HG03103 (cell line): ENCODE measurements at regions not wholly inside any gene's neighbourhood (a gene's known extent, or its start where the extent isn't known, plus 50 kb on each side); places are given as distances from the start of the nearest gene placed in this dataset.

Experiments
- ATAC-seq: cut with Tn5 transposase; IDR thresholded peaks from one replicate; pipeline ENCODE4 v1.9.1; 2021; ENCODE audit warnings: low read depth; ENCODE audit not compliant: unreplicated experiment

DNA sequence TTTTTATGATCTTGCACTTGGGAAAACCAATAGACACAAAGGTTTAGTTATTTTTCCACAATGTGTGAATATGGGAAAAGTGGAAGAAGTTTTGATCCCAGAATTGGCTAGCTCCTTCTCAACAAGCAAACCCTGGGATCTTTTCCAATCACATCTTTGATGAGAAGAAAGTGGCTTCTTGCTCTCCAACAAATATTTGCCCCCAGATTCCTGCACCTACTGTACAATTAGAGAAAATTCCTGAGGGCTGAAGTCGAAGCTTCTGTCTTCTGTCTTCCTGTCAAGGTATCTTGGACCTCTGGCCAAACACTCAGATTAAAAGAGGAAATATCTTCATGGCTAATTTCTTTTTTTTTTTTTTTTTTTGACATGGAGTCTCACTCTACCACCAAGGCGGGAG lies 113.1 kb upstream of the SLC45A1 start:
- ATAC-seq, result no peak

- no peak for ATAC-seq
Measured at GRCh38 chr1:8203551-8203950, 114.4 kb upstream of the SLC45A1 start.

DNA sequence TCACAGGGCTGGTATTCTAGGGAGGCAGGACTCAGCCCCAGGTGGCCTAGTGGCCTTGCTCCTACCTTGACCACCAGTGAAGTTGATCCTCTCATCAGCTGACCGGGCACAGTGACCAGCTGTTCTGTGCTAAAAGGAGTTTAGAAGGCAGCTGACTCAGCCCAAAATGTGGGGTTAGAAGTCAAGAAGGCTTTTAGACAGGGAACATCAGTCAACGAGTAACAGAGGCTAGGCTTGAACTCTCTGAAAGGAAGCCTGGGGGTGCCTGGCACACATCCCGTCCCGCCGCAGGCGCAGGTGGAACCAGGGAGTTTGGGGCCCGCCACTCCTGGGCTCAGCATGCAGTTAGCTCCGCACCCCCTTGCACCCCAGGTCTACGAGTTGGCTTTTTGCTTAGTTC lies 114.9 kb upstream of the SLC45A1 start:
- no peak for ATAC-seq

- ATAC-seq, result no peak
Measured at GRCh38 chr1:8202182-8202905, 115.6 kb upstream of the SLC45A1 start.

- ATAC-seq, result no peak
Measured at GRCh38 chr1:8201331-8201861, 116.5 kb upstream of the SLC45A1 start.

GRCh38 chr1:8200317-8201115 lies 117.4 kb upstream of the SLC45A1 start:
- ATAC-seq, result no peak

- no peak for ATAC-seq
Measured at GRCh38 chr1:8198522-8198921, 119.4 kb upstream of the SLC45A1 start.

GRCh38 chr1:8197493-8198282 lies 120.2 kb upstream of the SLC45A1 start:
- no peak for ATAC-seq

DNA sequence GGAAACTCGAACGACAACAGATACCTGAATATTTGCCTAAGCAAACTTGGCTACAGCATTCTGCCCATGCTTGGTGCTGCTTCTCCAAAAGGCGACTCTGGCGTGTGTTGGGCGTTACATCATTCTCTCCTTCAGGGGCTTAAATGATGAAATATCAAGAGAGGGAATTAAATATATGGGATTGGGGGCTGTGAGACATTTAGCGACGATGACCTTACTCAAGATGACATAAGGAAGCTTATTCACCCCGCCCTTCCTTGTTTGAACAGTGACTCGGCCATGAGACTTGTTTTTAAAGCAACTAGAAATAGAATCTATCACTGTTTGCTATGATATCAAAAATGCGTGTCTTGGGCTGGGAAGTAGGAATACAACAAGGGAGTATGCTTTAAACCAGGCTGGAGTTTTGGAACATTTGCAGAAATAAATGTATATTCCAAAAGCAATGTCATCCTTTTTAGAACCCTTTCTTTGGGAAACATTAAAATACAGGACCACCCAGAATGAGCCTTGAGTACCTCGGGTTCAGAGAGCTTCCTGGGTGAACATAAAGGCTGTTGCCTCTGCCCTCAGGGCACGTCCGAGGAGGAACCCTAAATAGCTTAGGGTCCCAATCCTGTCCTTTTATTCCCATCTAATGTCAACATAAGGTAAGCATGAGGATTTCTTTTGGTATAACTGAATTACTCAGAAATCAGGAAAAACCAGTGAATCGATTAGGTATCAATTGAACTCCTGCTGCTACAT lies 123.3 kb upstream of the SLC45A1 start:
- no peak for ATAC-seq

- no peak for ATAC-seq
Measured at GRCh38 chr1:8193840-8194406, 124.0 kb upstream of the SLC45A1 start.

DNA sequence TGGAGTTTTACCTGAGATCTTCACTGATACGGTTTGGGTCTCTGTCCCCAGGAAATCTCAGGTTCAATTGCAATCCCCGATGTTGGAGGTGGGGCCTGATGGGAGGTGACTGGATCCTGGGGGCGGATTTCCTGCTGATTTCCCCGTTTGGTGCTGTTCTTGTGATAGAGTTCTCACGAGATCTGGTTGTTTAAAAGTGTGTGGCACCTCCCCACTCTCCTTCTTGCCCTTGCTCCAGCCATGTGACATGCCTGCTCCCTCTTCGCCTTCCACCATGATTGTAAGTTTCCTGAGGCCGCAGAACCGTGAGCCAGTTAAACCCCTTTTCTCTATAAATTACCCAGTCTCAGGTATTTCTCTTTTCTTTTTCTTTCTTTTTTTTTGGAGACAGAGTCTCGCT lies 126.4 kb upstream of the SLC45A1 start:
- no peak for ATAC-seq

GRCh38 chr1:8189931-8190483 lies 127.9 kb upstream of the SLC45A1 start:
- ATAC-seq, result no peak

DNA sequence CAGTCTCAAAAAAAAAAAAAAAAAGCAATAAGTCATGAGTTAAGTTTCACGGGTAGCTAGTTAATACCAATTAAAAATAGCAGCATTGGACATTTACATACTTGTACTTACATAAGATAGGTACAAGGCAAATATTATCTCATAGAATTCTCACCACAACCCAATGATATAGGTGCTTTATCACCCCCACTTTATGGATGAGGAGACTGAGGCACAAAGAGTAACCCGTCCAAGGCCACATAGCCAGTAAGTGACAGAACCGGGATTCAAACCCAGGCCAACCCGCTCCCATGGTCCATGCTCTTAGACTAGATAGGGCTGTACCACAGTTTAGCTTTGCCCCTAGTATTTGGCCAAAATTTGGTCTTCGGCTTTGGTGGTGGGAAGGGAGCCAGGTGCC lies 132.5 kb upstream of the SLC45A1 start:
- ATAC-seq, result no peak

DNA sequence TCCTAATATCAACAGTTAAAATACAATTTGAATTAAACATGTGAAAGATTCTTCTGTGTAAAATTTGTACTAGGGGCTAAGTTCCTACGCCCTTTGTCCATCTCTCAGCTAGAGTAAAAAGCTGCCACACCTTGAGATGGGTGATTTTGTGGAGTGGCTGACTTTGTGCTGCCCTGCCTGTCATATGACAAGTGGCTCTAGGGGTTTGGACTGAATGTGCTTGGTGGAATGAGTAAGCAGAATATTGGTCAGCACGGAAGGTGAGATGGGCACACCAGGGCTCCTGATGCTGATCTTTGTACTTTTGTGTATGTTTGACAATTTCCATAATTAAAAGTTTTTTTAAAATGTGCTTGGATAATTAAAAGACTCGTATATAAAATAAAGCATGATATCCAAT lies 133.6 kb upstream of the SLC45A1 start:
- no peak for ATAC-seq

DNA sequence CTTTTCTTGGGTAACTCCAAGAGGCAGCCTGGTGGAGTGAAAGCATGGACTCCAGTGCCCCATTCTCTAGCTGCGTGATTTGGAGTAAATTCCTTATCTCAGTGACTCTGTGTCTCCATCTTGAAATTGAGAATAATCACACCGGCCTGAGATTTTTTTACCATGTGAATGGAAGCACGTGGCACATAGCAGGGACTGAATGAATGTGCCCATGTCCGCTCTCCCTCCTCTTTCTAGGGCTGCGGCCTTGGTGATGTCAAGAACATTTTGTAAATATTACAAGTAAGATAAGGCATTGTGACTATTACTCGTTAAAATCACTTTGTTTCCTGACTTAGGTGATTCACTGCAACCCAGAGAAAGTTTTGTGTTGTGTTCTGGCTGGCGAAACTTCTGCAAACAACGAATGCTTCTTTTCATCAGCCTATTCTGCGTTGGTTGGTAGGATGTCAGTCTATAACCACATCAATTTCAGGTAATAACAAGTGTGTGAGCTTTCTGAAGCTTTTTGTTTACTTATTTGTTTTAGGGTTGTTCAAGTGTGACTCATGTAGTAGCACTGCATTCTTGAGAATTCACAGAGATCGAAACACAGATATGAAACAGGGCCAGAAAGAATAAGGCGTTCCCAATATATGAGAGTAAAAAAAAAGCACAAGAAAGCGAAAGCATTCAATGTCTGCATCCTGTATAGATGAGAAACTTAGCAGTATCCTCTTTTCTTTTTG lies 135.7 kb upstream of the SLC45A1 start:
- no peak for ATAC-seq

GRCh38 chr1:8179132-8179793 lies 138.7 kb upstream of the SLC45A1 start:
- ATAC-seq, result no peak

DNA sequence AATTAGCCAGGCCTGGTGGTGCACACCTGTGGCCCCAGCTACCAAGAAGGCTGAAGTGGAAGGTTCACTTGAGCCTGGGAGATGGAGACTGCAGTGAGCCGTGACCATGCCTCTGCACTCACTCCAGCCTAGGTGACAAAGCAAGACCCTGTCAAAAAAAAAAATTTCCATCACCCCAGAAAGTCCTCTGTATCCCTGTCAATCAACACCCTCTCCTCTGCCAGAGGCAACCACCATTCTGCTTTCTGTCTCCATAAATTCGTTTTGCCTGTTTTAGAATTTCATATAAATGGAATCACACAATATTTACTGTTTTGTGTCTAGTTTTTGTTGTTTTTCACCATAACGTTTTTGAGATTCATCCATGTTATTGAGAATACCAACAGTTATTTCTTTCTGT lies 141.6 kb upstream of the SLC45A1 start:
- ATAC-seq, result no peak

- ATAC-seq, result no peak
Measured at GRCh38 chr1:8174807-8175206, 143.1 kb upstream of the SLC45A1 start.
